ENCODE measurements at regions not wholly inside any gene's neighbourhood (a gene's known extent, or its start where the extent isn't known, plus 50 kb on each side); places are given as distances from the start of the nearest gene placed in this dataset.

- H3K4me3 ChIP-seq (replicated peaks in 1 of 3), result no peak overlapping the region
- H3K27me3 ChIP-seq, result no peaks in the 10 kb centered on the region
- no peak for DNase-seq
- no peak overlapping the region for H3K27ac ChIP-seq
- H3K9me3 ChIP-seq, result no peaks in the 10 kb centered on the region
- intact Hi-C loops (cut with DNase I), result no loop called here
- H3K4me1 ChIP-seq, result no peaks in the 10 kb centered on the region
- H3K36me3 ChIP-seq, result no peaks in the 10 kb centered on the region
- TF ChIP-seq POLR2A (IDR thresholded peaks at IDR 0.05), result no peak
- TF ChIP-seq CTCF (IDR thresholded peaks at IDR 0.05), result no peak
- WGBS, 2 donors, result 86 to 94% methylated on average over 4 of the region's 4 CpGs
Measured at GRCh38 chr7:67429735-67430134, 433.1 kb downstream of the TYW1 start.

GRCh38 chr7:67432536-67433234 lies 436.1 kb downstream of the TYW1 start:
- WGBS, 2 donors, result 73 to 79% methylated on average over 10 of the region's 10 CpGs
- no peak overlapping the region for H3K27ac ChIP-seq
- TF ChIP-seq CTCF (IDR thresholded peaks at IDR 0.05) (no peak), POLR2A (IDR thresholded peaks at IDR 0.05) (no peak)
- no peaks in the 10 kb centered on the region for H3K27me3 ChIP-seq
- no peaks in the 10 kb centered on the region for H3K9me3 ChIP-seq
- H3K36me3 ChIP-seq, result no peaks in the 10 kb centered on the region
- intact Hi-C loops (cut with DNase I), result no loop called here
- H3K4me3 ChIP-seq (replicated peaks in 1 of 3), result no peak overlapping the region
- DNase-seq, result no peak
- H3K4me1 ChIP-seq, result no peaks in the 10 kb centered on the region

GRCh38 chr7:67435894-67436535 lies 439.4 kb downstream of the TYW1 start:
- whole genome bisulfite sequencing, 2 donors, result 84 to 88% methylated on average over 9 of the region's 9 CpGs
- no peaks in the 10 kb centered on the region for H3K27me3 ChIP-seq
- intact Hi-C loops (cut with DNase I), result no loop called here

GRCh38 chr7:67438198-67438882 lies 441.7 kb downstream of the TYW1 start:
- H3K27me3 ChIP-seq, result no peaks in the 10 kb centered on the region
- no peak overlapping the region for H3K27ac ChIP-seq
- no peaks in the 10 kb centered on the region for H3K9me3 ChIP-seq
- H3K36me3 ChIP-seq, result no peaks in the 10 kb centered on the region
- no peaks in the 10 kb centered on the region for H3K4me1 ChIP-seq
- TF ChIP-seq POLR2A (IDR thresholded peaks at IDR 0.05), result no peak
- H3K4me3 ChIP-seq (replicated peaks in 1 of 3), result no peak overlapping the region
- intact Hi-C loops (cut with DNase I), result no loop called here
- no peak for DNase-seq
- WGBS, 2 donors, result 52 to 53% methylated on average over 5 to 7 of the region's 7 CpGs

More at GRCh38 chr7:67435894-67436535, 439.4 kb downstream of the TYW1 start:
- Histone ChIP-seq H3K27ac (no peak overlapping the region), H3K9me3 (no peaks in the 10 kb centered on the region), H3K4me1 (no peaks in the 10 kb centered on the region), H3K4me3 (replicated peaks in 1 of 3) (no peak overlapping the region), H3K36me3 (no peaks in the 10 kb centered on the region)
- TF ChIP-seq CTCF (IDR thresholded peaks at IDR 0.05) (no peak), POLR2A (IDR thresholded peaks at IDR 0.05) (no peak)
- DNase-seq, result no peak

- Histone ChIP-seq H3K27ac (no peak overlapping the region), H3K36me3 (no peaks in the 10 kb centered on the region), H3K27me3 (no peaks in the 10 kb centered on the region), H3K4me3 (replicated peaks in 1 of 3) (no peak overlapping the region), H3K4me1 (no peaks in the 10 kb centered on the region), H3K9me3 (no peaks in the 10 kb centered on the region)
- 46 to 62% methylated on average over 13 of the region's 13 CpGs for WGBS, 2 donors
- no peak for DNase-seq
- intact Hi-C loops (cut with DNase I), result no loop called here
- TF ChIP-seq CTCF (IDR thresholded peaks at IDR 0.05) (no peak), POLR2A (IDR thresholded peaks at IDR 0.05) (no peak)
Measured at GRCh38 chr7:67438913-67439505, 442.4 kb downstream of the TYW1 start.
